CD4-positive, alpha-beta T cell (primary cell): ENCODE measurements at regions not wholly inside any gene's neighbourhood (a gene's known extent, or its start where the extent isn't known, plus 50 kb on each side); places are given as distances from the start of the nearest gene placed in this dataset.

ENCODE experiments used
- ATAC-seq: fragments of 200-7000 bp; cut with Tn5 transposase; one replicate; pipeline ENCODE4 v1.10.0; 2022; ENCODE audit warnings: mild to moderate bottlenecking; ENCODE audit not compliant: poor library complexity
- CTCF ChIA-PET: fragments of 350-600 bp; sonication (Branson Sonifier 250); formaldehyde crosslinking; loops from one replicate; lab custom pipeline; 2021; ENCODE audit warnings: antibody characterized with exemption, inconsistent platforms; lab: Charles Lee
- POLR2A ChIA-PET: fragments of 350-600 bp; sonication (Branson Sonifier 250); formaldehyde crosslinking; loops from one replicate; lab custom pipeline; 2021; ENCODE audit warnings: antibody characterized with exemption, inconsistent platforms; lab: Charles Lee
- DNase-seq, 14 experiments: peaks; one replicate each; pipeline ENCODE4 v3.0.0-alpha.2; 2013 to 2020; ENCODE audit warnings: mixed read lengths in 2 of 14
- H3K27ac ChIP-seq, 2 donors: one replicate each; pipeline versions ENCODE4 v1.5.1 to v1.7.0; 2013; ENCODE audit warnings: low read length in 2 of 2, low read depth in 1 of 2, mild to moderate bottlenecking in 1 of 2
- H3K27me3 ChIP-seq, 2 experiments: 1 replicate in 1 of 2; 2 replicates in 1 of 2; pipeline versions ENCODE4 v1.6.1 to v1.7.0; 2013; ENCODE audit warnings: low read length in 2 of 2, control low read depth in 1 of 2, mild to moderate bottlenecking in 1 of 2, moderate library complexity in 1 of 2; ENCODE audit not compliant: insufficient read depth in 2 of 2, control insufficient read depth in 1 of 2
- H3K36me3 ChIP-seq: one replicate; pipeline ENCODE4 v1.6.1; 2013; ENCODE audit warnings: low read length, control low read depth; ENCODE audit not compliant: insufficient read depth
- H3K4me1 ChIP-seq: one replicate; pipeline ENCODE4 v1.6.1; 2013; ENCODE audit warnings: low read length, control low read depth; ENCODE audit not compliant: insufficient read depth
- H3K4me3 ChIP-seq: one replicate; pipeline ENCODE4 v1.5.1; 2013; ENCODE audit warnings: mild to moderate bottlenecking, low read length, moderate library complexity
- H3K9me3 ChIP-seq, 2 experiments: 1 replicate in 1 of 2; 2 replicates in 1 of 2; pipeline versions ENCODE4 v1.6.1 to v1.7.0; 2013; ENCODE audit warnings: low read length in 2 of 2, mild to moderate bottlenecking in 2 of 2, control low read depth in 1 of 2, moderate library complexity in 1 of 2; ENCODE audit not compliant: control insufficient read depth in 1 of 2, insufficient read depth in 1 of 2
- H3K27ac Mint-ChIP-seq: one replicate; pipeline ENCODE4 v1.8.0; 2020; ENCODE audit warnings: mixed read lengths
- H3K27me3 Mint-ChIP-seq: one replicate; pipeline ENCODE4 v1.8.0; 2021; ENCODE audit warnings: mixed read lengths
- H3K36me3 Mint-ChIP-seq: one replicate; pipeline ENCODE4 v1.8.0; 2021; ENCODE audit warnings: low read depth, mixed read lengths
- H3K4me1 Mint-ChIP-seq: one replicate; pipeline ENCODE4 v1.8.0; 2021; ENCODE audit warnings: low read depth, mixed read lengths
- H3K4me3 Mint-ChIP-seq: one replicate; pipeline ENCODE4 v1.8.0; 2020; ENCODE audit warnings: mild to moderate bottlenecking, mixed read lengths
- H3K9me3 Mint-ChIP-seq: one replicate; pipeline ENCODE4 v1.8.0; 2020; ENCODE audit warnings: mixed read lengths
- CTCF ChIP-seq: fragments of 200-600 bp; IDR thresholded peaks from one replicate; pipeline ENCODE4 v1.8.0; 2022; ENCODE audit warnings: antibody characterized with exemption, mild to moderate bottlenecking
- intact Hi-C, 2 experiments: fragments of 100-400 bp; cut with DNase I in 1 of 2; cut with micrococcal nuclease in 1 of 2; formaldehyde crosslinking; loops; one replicate each; pipeline versions ENCODE4 v1.15.1 to v1.9.0; 2023 to 2025; cut with DNase I, micrococcal nuclease

GRCh38 chr10:3524086-3524960 is 260.7 kb downstream of the KLF6 start:
- H3K4me1 Mint-ChIP-seq: no peaks in the 10 kb centered on the region
- POLR2A ChIA-PET: no interaction called here
- Histone ChIP-seq H3K36me3 (no peaks in the 10 kb centered on the region), H3K9me3 (no peaks in the 10 kb centered on the region), H3K27me3 (peaks cover 0 to 2% of the 10 kb centered on the region in 2 experiments), H3K4me1 (no peaks in the 10 kb centered on the region), H3K27ac (no peak overlapping the region), H3K4me3 (no peak overlapping the region)
- CTCF ChIA-PET: no interaction called here
- H3K27me3 Mint-ChIP-seq: no peaks in the 10 kb centered on the region
- no peak overlapping the region for H3K4me3 Mint-ChIP-seq
- no peaks in the 10 kb centered on the region for H3K36me3 Mint-ChIP-seq
- intact Hi-C loops: no loop called here
- H3K9me3 Mint-ChIP-seq: no peaks in the 10 kb centered on the region
- no peak for TF ChIP-seq CTCF
- no peak overlapping the region for H3K27ac Mint-ChIP-seq
- ATAC-seq (no peak), DNase-seq (no peak)

GRCh38 chr10:3523309-3524050 is 261.5 kb downstream of the KLF6 start:
- Mint-ChIP-seq H3K4me3 (no peak overlapping the region), H3K4me1 (no peaks in the 10 kb centered on the region), H3K36me3 (no peaks in the 10 kb centered on the region), H3K9me3 (no peaks in the 10 kb centered on the region), H3K27ac (no peak overlapping the region), H3K27me3 (no peaks in the 10 kb centered on the region)
- no peak for TF ChIP-seq CTCF
- Histone ChIP-seq H3K4me1 (no peaks in the 10 kb centered on the region), H3K9me3 (no peaks in the 10 kb centered on the region), H3K27me3 (peaks cover 0 to 2% of the 10 kb centered on the region in 2 experiments), H3K36me3 (no peaks in the 10 kb centered on the region), H3K27ac (no peak overlapping the region), H3K4me3 (no peak overlapping the region)
- DNase-seq (no peak), ATAC-seq (no peak)
- intact Hi-C loops: no loop called here
- ChIA-PET POLR2A (no interaction called here), CTCF (no interaction called here)

- no peak for DNase-seq
- H3K27me3 Mint-ChIP-seq: no peaks in the 10 kb centered on the region
- H3K4me3 ChIP-seq: no peak overlapping the region
- ATAC-seq: no peak
- H3K4me3 Mint-ChIP-seq: no peak overlapping the region
- H3K4me1 Mint-ChIP-seq: no peaks in the 10 kb centered on the region
- ChIA-PET CTCF (no interaction called here), POLR2A (no interaction called here)
- no peak for TF ChIP-seq CTCF
- intact Hi-C loops: no loop called here
- no peak overlapping the region for H3K27ac Mint-ChIP-seq
- no peaks in the 10 kb centered on the region for H3K9me3 Mint-ChIP-seq
- no peaks in the 10 kb centered on the region for H3K36me3 Mint-ChIP-seq
- H3K4me1 ChIP-seq: peaks cover 11% of the 10 kb centered on the region
- H3K27me3 ChIP-seq: peaks cover 0 to 2% of the 10 kb centered on the region in 2 experiments
- H3K9me3 ChIP-seq: peaks cover 0 to 4% of the 10 kb centered on the region in 2 experiments
- no peaks in the 10 kb centered on the region for H3K36me3 ChIP-seq
- no peak overlapping the region for H3K27ac ChIP-seq
Measured at GRCh38 chr10:3516923-3517255, 268.1 kb downstream of the KLF6 start.
